ENCODE measurements at regions not wholly inside any gene's neighbourhood (a gene's known extent, or its start where the extent isn't known, plus 50 kb on each side); places are given as distances from the start of the nearest gene placed in this dataset.

- TF ChIP-seq ZNF70 (CRISPR knock-in tag; IDR thresholded peaks at IDR 0.05) (no peak), ISL1 (CRISPR knock-in tag; IDR thresholded peaks at IDR 0.05) (no peak), OSR1 (CRISPR knock-in tag; IDR thresholded peaks at IDR 0.05) (no peak), SNAI2 (CRISPR knock-in tag; IDR thresholded peaks at IDR 0.05) (no peak)
These were observed 110.8 kb upstream of the KCNJ3 start (continued) for GRCh38 chr2:154587739-154588138.

GRCh38 chr2:154588838-154589237 lies 109.7 kb upstream of the KCNJ3 start:
- ATAC-seq = no peak
- TF ChIP-seq CSRNP3 (CRISPR knock-in tag; IDR thresholded peaks at IDR 0.05) = no peak
- no peak for TF ChIP-seq POU6F1 (CRISPR knock-in tag; IDR thresholded peaks at IDR 0.05; ENCODE audit: borderline replicate concordance, low read depth)
- no peak for TF ChIP-seq TOX (CRISPR knock-in tag; IDR thresholded peaks at IDR 0.05; ENCODE audit: borderline replicate concordance)
- no peak for TF ChIP-seq RARB (CRISPR knock-in tag; IDR thresholded peaks at IDR 0.05)
- no peak for TF ChIP-seq ZFP30 (CRISPR knock-in tag; IDR thresholded peaks at IDR 0.05)

GRCh38 chr2:154589514-154589913 lies 109.0 kb upstream of the KCNJ3 start:
- no peak for ATAC-seq
- TF ChIP-seq TSHZ2 (CRISPR knock-in tag; IDR thresholded peaks at IDR 0.05) (no peak), ZNF70 (CRISPR knock-in tag; IDR thresholded peaks at IDR 0.05) (no peak), CSRNP3 (CRISPR knock-in tag; IDR thresholded peaks at IDR 0.05) (no peak), ZFP30 (CRISPR knock-in tag; IDR thresholded peaks at IDR 0.05) (no peak), ZNF8 (CRISPR knock-in tag; IDR thresholded peaks at IDR 0.05) (no peak)

GRCh38 chr2:154591294-154591820 lies 107.1 kb upstream of the KCNJ3 start:
- ATAC-seq = no peak
- TF ChIP-seq POU6F1 (CRISPR knock-in tag; IDR thresholded peaks at IDR 0.05; ENCODE audit: borderline replicate concordance, low read depth) (no peak), ESRRG (CRISPR knock-in tag; IDR thresholded peaks at IDR 0.05) (no peak), PATZ1 (CRISPR knock-in tag; IDR thresholded peaks at IDR 0.05; ENCODE audit: borderline replicate concordance) (no peak), TCF4 (CRISPR knock-in tag; IDR thresholded peaks at IDR 0.05; ENCODE audit: borderline replicate concordance) (no peak), ZFP30 (CRISPR knock-in tag; IDR thresholded peaks at IDR 0.05) (no peak), ZC3H10 (CRISPR knock-in tag; IDR thresholded peaks at IDR 0.05) (no peak)

Data from SK-N-SH treated with all-trans-retinoic acid at 6 μM for 48 hours (cell line).